Astrocyte (in vitro differentiated cells and primary cell): ENCODE measurements at regions not wholly inside any gene's neighbourhood (a gene's known extent, or its start where the extent isn't known, plus 50 kb on each side); places are given as distances from the start of the nearest gene placed in this dataset.

Source experiments
- DNase-seq: peaks from one replicate; pipeline ENCODE4 v3.0.0-alpha.2; 2010; ENCODE audit warnings: low read depth
- FAIRE-seq: peaks from 2 replicates; lab custom pipeline; 2011; peaks lifted over from hg19 to GRCh38; lab: Jason Lieb, UNC
- H2AFZ ChIP-seq: 2 replicates; pipeline ENCODE4 v1.6.0; 2012; ENCODE audit warnings: low read depth, low read length, inconsistent platforms
- H3K27ac ChIP-seq: 2 replicates; pipeline ENCODE4 v1.5.1; 2011; ENCODE audit warnings: low read depth, low read length, inconsistent platforms
- H3K27me3 ChIP-seq: 2 replicates; pipeline ENCODE4 v1.6.0; 2011; ENCODE audit warnings: low read length, inconsistent platforms; ENCODE audit not compliant: insufficient read depth
- H3K36me3 ChIP-seq: 2 replicates; pipeline ENCODE4 v1.5.1; 2011; ENCODE audit warnings: low read length, inconsistent platforms; ENCODE audit not compliant: insufficient read depth
- H3K4me1 ChIP-seq: 2 replicates; pipeline ENCODE4 v1.5.1; 2011; ENCODE audit warnings: low read length, inconsistent platforms; ENCODE audit not compliant: insufficient read depth
- H3K4me2 ChIP-seq: 2 replicates; pipeline ENCODE4 v1.6.0; 2012; ENCODE audit warnings: low read length, inconsistent platforms
- H3K4me3 ChIP-seq: 2 replicates; pipeline ENCODE4 v1.5.1; 2011; ENCODE audit warnings: low read depth, mild to moderate bottlenecking, low read length, inconsistent platforms; ENCODE audit not compliant: insufficient read depth
- H3K79me2 ChIP-seq: 2 replicates; pipeline ENCODE4 v1.6.0; 2012; ENCODE audit warnings: mild to moderate bottlenecking, low read length, inconsistent platforms; ENCODE audit not compliant: insufficient read depth
- H3K9ac ChIP-seq: 2 replicates; pipeline ENCODE4 v1.6.0; 2012; ENCODE audit warnings: mild to moderate bottlenecking, low read length, inconsistent platforms
- H3K9me3 ChIP-seq: 2 replicates; pipeline ENCODE4 v1.5.1; 2012; ENCODE audit warnings: low read depth, mild to moderate bottlenecking, low read length, inconsistent platforms; ENCODE audit not compliant: insufficient read depth
- H4K20me1 ChIP-seq: 2 replicates; pipeline ENCODE4 v1.6.0; 2012; ENCODE audit warnings: low read length, inconsistent platforms; ENCODE audit not compliant: insufficient read depth
- H3K27ac Mint-ChIP-seq: one replicate; pipeline ENCODE4 v1.8.0; 2021; ENCODE audit warnings: mild to moderate bottlenecking, mixed read lengths; ENCODE audit not compliant: unreplicated experiment
- H3K27me3 Mint-ChIP-seq: one replicate; pipeline ENCODE4 v1.8.0; 2021; ENCODE audit warnings: low read depth, mixed read lengths; ENCODE audit not compliant: unreplicated experiment
- H3K36me3 Mint-ChIP-seq: one replicate; pipeline ENCODE4 v1.8.0; 2021; ENCODE audit warnings: low read depth, mixed read lengths; ENCODE audit not compliant: unreplicated experiment
- H3K4me1 Mint-ChIP-seq: one replicate; pipeline ENCODE4 v1.8.0; 2021; ENCODE audit warnings: low read depth, mixed read lengths; ENCODE audit not compliant: unreplicated experiment
- H3K4me3 Mint-ChIP-seq: one replicate; pipeline ENCODE4 v1.8.0; 2021; ENCODE audit warnings: mild to moderate bottlenecking, moderate library complexity, mixed read lengths; ENCODE audit not compliant: unreplicated experiment
- H3K9me3 Mint-ChIP-seq: one replicate; pipeline ENCODE4 v1.8.0; 2021; ENCODE audit warnings: mild to moderate bottlenecking, mixed read lengths; ENCODE audit not compliant: unreplicated experiment
- CTCF ChIP-seq: IDR thresholded peaks from 2 replicates; pipeline ENCODE4 v1.5.1; 2011; ENCODE audit warnings: low read depth, mild to moderate bottlenecking, inconsistent platforms, low read length, moderate library complexity; ENCODE audit not compliant: insufficient read depth
- EZH2 ChIP-seq: IDR thresholded peaks from 2 replicates; pipeline ENCODE4 v1.6.1; 2012; ENCODE audit warnings: mild to moderate bottlenecking, low read length, inconsistent platforms; ENCODE audit not compliant: insufficient read depth

- TF ChIP-seq CTCF = no peak
- TF ChIP-seq EZH2 = no peak
- Histone ChIP-seq H3K36me3 (no peaks in the 10 kb centered on the region), H3K27ac (no peak overlapping the region), H2AFZ (no peak overlapping the region), H3K4me2 (no peak overlapping the region), H3K79me2 (no peaks in the 10 kb centered on the region), H3K9me3 (no peaks in the 10 kb centered on the region), H4K20me1 (no peaks in the 10 kb centered on the region), H3K27me3 (no peaks in the 10 kb centered on the region), H3K4me1 (no peaks in the 10 kb centered on the region), H3K4me3 (no peak overlapping the region), H3K9ac (no peak overlapping the region)
- Mint-ChIP-seq H3K4me3 (no peak overlapping the region), H3K27me3 (no peaks in the 10 kb centered on the region), H3K36me3 (no peaks in the 10 kb centered on the region), H3K4me1 (no peaks in the 10 kb centered on the region), H3K27ac (no peak overlapping the region), H3K9me3 (peaks cover 3% of the 10 kb centered on the region)
- no peak for DNase-seq
- no peak for FAIRE-seq
These were observed 512.5 kb upstream of the LRRTM4 start for GRCh38 chr2:78034706-78035105.

GRCh38 chr2:78035804-78036203 lies 513.6 kb upstream of the LRRTM4 start:
- no peak overlapping the region for H2AFZ ChIP-seq
- Mint-ChIP-seq H3K27ac (no peak overlapping the region), H3K9me3 (no peaks in the 10 kb centered on the region), H3K4me3 (no peak overlapping the region), H3K36me3 (no peaks in the 10 kb centered on the region), H3K27me3 (no peaks in the 10 kb centered on the region), H3K4me1 (no peaks in the 10 kb centered on the region)
- H3K79me2 ChIP-seq = no peaks in the 10 kb centered on the region
- no peaks in the 10 kb centered on the region for H3K27me3 ChIP-seq
- H3K4me3 ChIP-seq = no peak overlapping the region
- no peak for FAIRE-seq
- H3K4me2 ChIP-seq = no peak overlapping the region
- DNase-seq = no peak
- H3K9ac ChIP-seq = no peak overlapping the region
- no peaks in the 10 kb centered on the region for H3K36me3 ChIP-seq
- no peaks in the 10 kb centered on the region for H4K20me1 ChIP-seq
- H3K27ac ChIP-seq = no peak overlapping the region
- H3K4me1 ChIP-seq = no peaks in the 10 kb centered on the region
- no peaks in the 10 kb centered on the region for H3K9me3 ChIP-seq
- TF ChIP-seq EZH2 (no peak), CTCF (no peak)

- Histone ChIP-seq H3K36me3 (no peaks in the 10 kb centered on the region), H4K20me1 (no peaks in the 10 kb centered on the region), H3K4me1 (no peaks in the 10 kb centered on the region), H3K27ac (no peak overlapping the region), H2AFZ (no peak overlapping the region), H3K9me3 (peaks cover 8% of the 10 kb centered on the region), H3K4me3 (no peak overlapping the region), H3K27me3 (no peaks in the 10 kb centered on the region), H3K79me2 (no peaks in the 10 kb centered on the region), H3K9ac (no peak overlapping the region), H3K4me2 (no peak overlapping the region)
- FAIRE-seq (no peak), DNase-seq (no peak)
- Mint-ChIP-seq H3K27me3 (peaks cover 2% of the 10 kb centered on the region), H3K36me3 (no peaks in the 10 kb centered on the region), H3K27ac (no peak overlapping the region), H3K4me1 (no peaks in the 10 kb centered on the region), H3K4me3 (no peak overlapping the region), H3K9me3 (peaks cover 15% of the 10 kb centered on the region)
- TF ChIP-seq EZH2 (no peak), CTCF (no peak)
These were observed 529.3 kb upstream of the LRRTM4 start for GRCh38 chr2:78051480-78051879.
